ENCODE measurements at regions not wholly inside any gene's neighbourhood (a gene's known extent, or its start where the extent isn't known, plus 50 kb on each side); places are given as distances from the start of the nearest gene placed in this dataset.

- ChIA-PET CTCF (ENCODE audit: low intra/inter-chr PET ratio, low total read pairs) (no interaction called here), POLR2A (interaction anchor here (0.8 kb wide), 1 partner anchor 508 kb away, joined by 3 read pairs; no protein-coding TSS in a partner anchor)
- DNase-seq (ENCODE audit: low spot score) (no peak), FAIRE-seq (no peak), ATAC-seq (no peak)
- 0 out of 2 replicates have a peak, but pooled peaks cover 6% of the 10 kb centered on the region for H3K4me1 ChIP-seq (ENCODE audit: insufficient read depth, low read length)
- H3K36me3 ChIP-seq (replicated peaks in 1 of 2; ENCODE audit: control insufficient read depth in 1 of 2, insufficient read depth in 2 of 2, low read length in 2 of 2) = no peaks in the 10 kb centered on the region
- H3K4me2 ChIP-seq (ENCODE audit: low read depth, low read length) = no peak overlapping the region
- no peak overlapping the region for H3K27ac ChIP-seq (ENCODE audit: extremely low read length, insufficient read depth, low read length)
- no peaks in the 10 kb centered on the region for H3K27me3 ChIP-seq (ENCODE audit: control insufficient read depth in 1 of 2, insufficient read depth in 2 of 2, low read length in 2 of 2)
- TF ChIP-seq ZNF574 (CRISPR knock-in tag; IDR thresholded peaks at IDR 0.05) (no peak), THYN1 (CRISPR knock-in tag; IDR thresholded peaks at IDR 0.05; ENCODE audit: borderline replicate concordance, low read depth) (no peak), IKZF1 (IDR thresholded peaks at IDR 0.05) (no peak), SOX13 (IDR thresholded peaks at IDR 0.05) (no peak), SOX13 (CRISPR knock-in tag; conservative IDR thresholded peaks at IDR 0.05 in 1 of 2, IDR thresholded peaks at IDR 0.05 in 1 of 2) (no peak), ZNF564 (CRISPR knock-in tag; IDR thresholded peaks at IDR 0.05) (no peak), U2AF2 (IDR thresholded peaks at IDR 0.05; ENCODE audit: low read depth, low read length) (no peak), PPARG (CRISPR knock-in tag; conservative IDR thresholded peaks at IDR 0.05) (no peak), REL (CRISPR knock-in tag; conservative IDR thresholded peaks at IDR 0.05) (no peak), ZNF121 (CRISPR knock-in tag; IDR thresholded peaks at IDR 0.05) (no peak), HIVEP1 (CRISPR knock-in tag; IDR thresholded peaks at IDR 0.05) (no peak), HOXA7 (CRISPR knock-in tag; IDR thresholded peaks at IDR 0.05) (no peak), TGIF2 (CRISPR knock-in tag; IDR thresholded peaks at IDR 0.05) (no peak), FOXM1 (CRISPR knock-in tag; IDR thresholded peaks at IDR 0.05) (no peak), AGO2 (optimal IDR thresholded peaks at IDR 0.05; ENCODE audit: low read depth, low read length) (no peak), TRAFD1 (CRISPR knock-in tag; IDR thresholded peaks at IDR 0.05; ENCODE audit: borderline replicate concordance) (no peak), GMEB1 (CRISPR knock-in tag; IDR thresholded peaks at IDR 0.05; ENCODE audit: borderline replicate concordance) (no peak)
- no peak overlapping the region for H3K9ac ChIP-seq (ENCODE audit: insufficient read depth, low read depth, low read length)
- no peak overlapping the region for H3K4me3 ChIP-seq (replicated peaks in 1 of 3; ENCODE audit: insufficient read depth in 1 of 3, low read depth in 2 of 3, low read length in 3 of 3)
- in situ Hi-C loops (cut with HindIII; ENCODE audit: extremely low pct_ligation_motif_present, low pct_unique_long_range_greater_than_20kb) (no loop called here), intact Hi-C loops (cut with micrococcal nuclease; ENCODE audit: unreplicated experiment) (no loop called here)
- no peaks in the 10 kb centered on the region for H3K79me2 ChIP-seq (ENCODE audit: insufficient read depth, low read length)
- no TSS peak for BruUV-seq (replicated peaks)
- H4K20me1 ChIP-seq (ENCODE audit: insufficient read depth, low read length) = no peaks in the 10 kb centered on the region
- 86% methylated on average over 1 of the region's 1 CpG for WGBS (ENCODE audit: low lambda C conversion rate)
- H2AFZ ChIP-seq (ENCODE audit: low read length) = no peak overlapping the region
- H3K9me3 ChIP-seq (ENCODE audit: low read length) = no peaks in the 10 kb centered on the region
Observed at GRCh38 chr21:35395728-35396127, 346.6 kb upstream of the RUNX1 start.

Measured in HepG2 (cell line).